SU-DHL-6 (cell line): ENCODE measurements at regions not wholly inside any gene's neighbourhood (a gene's known extent, or its start where the extent isn't known, plus 50 kb on each side); places are given as distances from the start of the nearest gene placed in this dataset.

Experiments used
- CTCF ChIP-seq: fragments of 200-600 bp; sonication (generic); IDR thresholded peaks from one replicate; pipeline ENCODE4 v1.5.1; 2017; ENCODE audit warnings: antibody characterized with exemption, mild to moderate bottlenecking, low read length, moderate library complexity; ENCODE audit not compliant: insufficient read depth, poor library complexity, severe bottlenecking
- EZH2phosphoT487 ChIP-seq: fragments of 200-600 bp; sonication (generic), shearing (Covaris generic); conservative IDR thresholded peaks from 2 replicates; pipeline ENCODE4 v1.6.1; 2018; ENCODE audit warnings: mild to moderate bottlenecking, antibody characterized with exemption, low read length, moderate library complexity, mixed read lengths

DNA sequence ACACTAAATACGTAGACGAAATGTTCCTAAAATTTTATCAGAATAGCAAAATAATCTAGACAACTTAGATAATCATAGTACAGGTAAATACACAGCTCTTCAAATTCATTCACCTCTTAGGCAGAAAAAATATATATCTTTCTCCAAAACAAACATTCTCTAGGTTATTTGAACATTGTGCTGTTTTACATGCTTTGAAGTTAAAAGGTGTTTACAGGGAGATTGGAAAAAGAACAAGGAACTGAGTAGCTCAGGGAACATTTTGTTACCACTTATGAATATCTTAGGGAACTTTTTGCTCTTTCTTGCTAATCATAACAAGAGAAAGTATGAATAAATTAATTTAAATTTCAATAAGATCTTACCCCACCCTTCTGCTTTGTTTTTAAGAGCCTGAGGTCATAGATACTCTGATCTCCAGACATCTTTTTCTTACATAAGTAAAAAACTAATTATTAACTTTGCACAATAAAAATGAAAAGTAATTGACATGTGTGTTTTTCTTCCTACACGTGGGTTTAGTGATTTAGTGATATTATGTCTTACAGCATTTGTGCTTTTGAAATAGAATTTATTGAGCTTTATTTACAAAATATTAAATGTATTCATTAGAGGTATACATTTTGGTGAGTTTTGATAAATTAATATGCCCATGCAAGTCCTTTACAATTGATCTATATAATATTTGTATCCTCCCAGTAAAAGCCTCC, 1141.4 kb upstream of the EYS start:
- TF ChIP-seq CTCF: no peak
- no peak for TF ChIP-seq EZH2phosphoT487
